Activated CD4-positive, CD25-positive, alpha-beta regulatory T cell treated with anti-CD3 and anti-CD28 coated beads, Interleukin-2, amount 50 U/mL, for 72 hours (primary cell): ENCODE measurements at regions not wholly inside any gene's neighbourhood (a gene's known extent, or its start where the extent isn't known, plus 50 kb on each side); places are given as distances from the start of the nearest gene placed in this dataset.

ENCODE experiments used
- DNase-seq: peaks from one replicate; pipeline ENCODE4 v3.0.0; 2021

DNA sequence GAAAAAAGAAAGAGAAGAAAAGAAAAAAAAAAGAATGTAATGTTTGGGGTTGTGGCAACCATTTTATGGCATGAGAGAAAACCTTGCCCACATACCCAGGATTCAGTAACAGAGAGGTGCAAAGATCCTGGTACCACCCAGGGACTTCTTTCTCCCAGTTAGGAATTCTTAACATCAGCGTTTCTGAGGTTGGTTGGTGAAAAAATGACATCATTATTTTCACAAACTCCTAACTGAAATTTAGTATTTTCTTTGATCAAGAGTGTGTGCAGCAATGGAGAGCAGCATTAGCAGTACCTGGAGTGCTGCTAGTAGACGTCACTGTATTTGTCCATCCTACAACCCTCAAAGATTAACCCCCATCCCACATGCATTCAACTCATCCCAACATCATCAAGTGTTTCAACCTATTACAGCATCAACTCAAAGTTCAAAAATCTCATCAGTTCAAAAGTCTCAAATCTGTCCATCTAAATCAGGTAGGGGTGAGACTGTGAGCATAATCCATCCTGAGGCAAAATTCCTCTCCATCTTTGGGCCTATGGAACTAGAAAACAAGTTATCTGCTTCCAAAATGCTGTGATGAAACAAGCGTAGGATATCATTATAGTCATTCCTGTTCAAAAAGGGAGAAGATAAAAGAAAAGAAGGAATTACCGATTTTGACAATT, 60.1 kb upstream of the MSX2 start:
- DNase-seq: no peak

DNA sequence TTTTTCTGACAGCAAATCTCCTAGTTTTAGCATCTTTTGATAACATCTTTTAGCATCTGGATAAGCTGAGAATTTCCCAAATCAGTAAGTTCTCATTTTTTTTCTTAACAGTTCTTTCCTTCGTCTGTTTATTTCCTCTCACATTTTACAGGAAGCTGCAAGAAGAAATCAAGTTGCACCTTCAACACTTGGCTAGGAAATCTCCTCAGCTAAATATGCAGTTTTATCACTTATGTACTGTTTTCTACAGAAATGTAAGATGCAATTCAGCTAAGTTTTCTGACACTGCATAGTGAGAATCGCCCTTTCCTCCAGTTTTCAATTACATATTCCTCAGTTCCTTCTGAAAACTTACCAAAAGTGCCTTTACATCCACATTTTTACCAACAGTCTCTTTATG, 59.0 kb upstream of the MSX2 start:
- no peak for DNase-seq

DNA sequence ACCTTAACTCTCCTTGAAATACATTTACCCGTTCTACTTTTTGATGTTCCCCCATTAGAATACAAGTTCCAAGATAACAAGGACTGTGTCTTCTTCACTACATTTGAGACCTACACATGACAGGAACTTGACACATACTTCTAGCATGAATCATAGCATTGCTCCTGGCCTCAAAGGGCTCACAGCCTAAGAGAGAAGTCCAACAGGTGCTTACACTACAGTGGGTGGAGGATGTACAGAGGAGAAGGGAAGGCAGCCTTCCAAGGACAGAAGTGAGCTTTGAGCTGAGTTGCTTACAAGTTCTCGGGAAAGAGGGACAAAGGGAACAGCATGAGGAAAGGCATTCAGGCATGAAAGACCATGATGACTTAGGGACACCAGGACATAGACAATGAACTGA, 56.9 kb upstream of the MSX2 start:
- DNase-seq: no peak

DNA sequence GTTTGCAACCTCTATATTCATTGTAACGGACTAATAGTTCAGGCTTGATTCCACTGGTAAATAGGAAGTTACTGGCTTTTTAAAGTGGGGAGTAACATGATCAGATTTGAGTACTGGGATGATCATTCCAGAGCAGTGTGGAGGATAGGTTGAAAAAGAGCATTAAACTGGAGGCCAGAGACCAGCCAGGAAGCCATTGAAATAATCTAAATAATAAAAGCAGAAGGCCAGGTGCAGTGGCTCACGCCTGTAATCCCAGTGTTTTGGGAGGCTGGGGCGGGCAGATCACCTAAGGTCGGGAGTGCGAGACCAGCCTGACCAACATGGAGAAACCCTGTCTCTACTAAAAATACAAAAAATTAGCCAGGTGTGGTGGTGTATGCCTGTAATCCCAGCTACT, 56.0 kb upstream of the MSX2 start:
- no peak for DNase-seq
